Suprapubic skin (tissue), 4 donors: ENCODE measurements at regions not wholly inside any gene's neighbourhood (a gene's known extent, or its start where the extent isn't known, plus 50 kb on each side); places are given as distances from the start of the nearest gene placed in this dataset.

Source experiments
- DNase-seq, 2 donors: peaks; one replicate each; pipeline ENCODE4 v3.0.0-alpha.2; 2019; ENCODE audit warnings: low spot score in 2 of 2
- H3K27ac ChIP-seq: fragments of 200-600 bp; sonication (generic); one replicate; pipeline ENCODE4 v1.5.1; 2019
- H3K27me3 ChIP-seq: fragments of 200-600 bp; sonication (generic); one replicate; pipeline ENCODE4 v1.5.1; 2019
- H3K36me3 ChIP-seq: fragments of 200-600 bp; sonication (generic); one replicate; pipeline ENCODE4 v1.5.1; 2019
- H3K4me1 ChIP-seq: fragments of 200-600 bp; sonication (generic); one replicate; pipeline ENCODE4 v1.5.1; 2019
- H3K4me3 ChIP-seq: fragments of 200-600 bp; sonication (generic); one replicate; pipeline ENCODE4 v1.5.1; 2019; ENCODE audit warnings: mild to moderate bottlenecking
- H3K9me3 ChIP-seq: fragments of 200-600 bp; sonication (generic); one replicate; pipeline ENCODE4 v1.5.1; 2019
- CTCF ChIP-seq, 2 donors: fragments of 200-600 bp in 1 of 2; fragments of 450-650 bp in 1 of 2; sonication (generic) in 1 of 2; IDR thresholded peaks; one replicate each; pipeline ENCODE4 v1.5.1; 2016 to 2019; ENCODE audit warnings: antibody characterized with exemption in 2 of 2, mild to moderate bottlenecking in 1 of 2, moderate library complexity in 1 of 2
- EP300 ChIP-seq: sonication (generic); formaldehyde crosslinking; IDR thresholded peaks from one replicate; pipeline ENCODE4 v1.6.1; 2017; ENCODE audit warnings: antibody characterized with exemption
- POLR2A ChIP-seq, 2 donors: fragments of 450-650 bp; IDR thresholded peaks; one replicate each; pipeline ENCODE4 v1.6.1; 2017; ENCODE audit warnings: antibody characterized with exemption in 2 of 2, mild to moderate bottlenecking in 2 of 2, moderate library complexity in 2 of 2
- POLR2AphosphoS5 ChIP-seq, 3 donors: sonication (generic); formaldehyde crosslinking; IDR thresholded peaks; one replicate each; pipeline ENCODE4 v1.6.1; 2017; ENCODE audit warnings: antibody characterized with exemption in 3 of 3
- WGBS: methylation state at CpG from one replicate; pipeline ENCODE4 v1.1.5; 2018; 5-methylcytosine and 5-hydroxymethylcytosine counted together

GRCh38 chr5:98455665-98456064 is 317.8 kb upstream of the RGMB start:
- 70% methylated on average over 3 of the region's 3 CpGs for WGBS
- H3K9me3 ChIP-seq, result no peaks in the 10 kb centered on the region
- H3K4me1 ChIP-seq, result no peaks in the 10 kb centered on the region

GRCh38 chr5:98458004-98458403 is 315.5 kb upstream of the RGMB start:
- no peaks in the 10 kb centered on the region for H3K36me3 ChIP-seq
- no peak for DNase-seq
- no peaks in the 10 kb centered on the region for H3K27me3 ChIP-seq
- no peaks in the 10 kb centered on the region for H3K4me1 ChIP-seq
- no peak overlapping the region for H3K27ac ChIP-seq
- H3K9me3 ChIP-seq, result no peaks in the 10 kb centered on the region
- no peak for TF ChIP-seq CTCF (IDR thresholded peaks at IDR 0.05)
- no peak for TF ChIP-seq EP300
- TF ChIP-seq POLR2AphosphoS5 (IDR thresholded peaks at IDR 0.05), result no peak
- H3K4me3 ChIP-seq, result no peak overlapping the region
- WGBS, result 85% methylated on average over 2 of the region's 2 CpGs

More at GRCh38 chr5:98455665-98456064, 317.8 kb upstream of the RGMB start:
- no peak for DNase-seq
- Histone ChIP-seq H3K27me3 (no peaks in the 10 kb centered on the region), H3K27ac (no peak overlapping the region), H3K4me3 (no peak overlapping the region), H3K36me3 (no peaks in the 10 kb centered on the region)
- TF ChIP-seq CTCF (IDR thresholded peaks at IDR 0.05) (no peak), EP300 (no peak)

GRCh38 chr5:98458726-98459125 is 314.7 kb upstream of the RGMB start:
- no peak overlapping the region for H3K27ac ChIP-seq
- H3K27me3 ChIP-seq, result no peaks in the 10 kb centered on the region
- H3K36me3 ChIP-seq, result no peaks in the 10 kb centered on the region
- H3K4me1 ChIP-seq, result no peaks in the 10 kb centered on the region
- H3K9me3 ChIP-seq, result no peaks in the 10 kb centered on the region
- DNase-seq, result no peak
- no peak overlapping the region for H3K4me3 ChIP-seq
- TF ChIP-seq EP300 (no peak), POLR2A (IDR thresholded peaks at IDR 0.05) (no peak), POLR2AphosphoS5 (IDR thresholded peaks at IDR 0.05) (no peak), CTCF (IDR thresholded peaks at IDR 0.05) (no peak)

- 87% methylated on average over 1 of the region's 1 CpG for WGBS
- Histone ChIP-seq H3K27ac (no peak overlapping the region), H3K4me1 (no peaks in the 10 kb centered on the region), H3K4me3 (no peak overlapping the region), H3K9me3 (no peaks in the 10 kb centered on the region), H3K27me3 (no peaks in the 10 kb centered on the region), H3K36me3 (no peaks in the 10 kb centered on the region)
- no peak for DNase-seq
- TF ChIP-seq POLR2A (IDR thresholded peaks at IDR 0.05), result no peak
- TF ChIP-seq EP300, result no peak
- no peak for TF ChIP-seq POLR2AphosphoS5 (IDR thresholded peaks at IDR 0.05)
- TF ChIP-seq CTCF (IDR thresholded peaks at IDR 0.05), result no peak
Observed at GRCh38 chr5:98460536-98460935, 312.9 kb upstream of the RGMB start.

- H3K9me3 ChIP-seq, result no peaks in the 10 kb centered on the region
- no peak for DNase-seq
- WGBS, result 66% methylated on average over 3 of the region's 3 CpGs
Observed at GRCh38 chr5:98461485-98461884, 312.0 kb upstream of the RGMB start.

More at GRCh38 chr5:98461485-98461884, 312.0 kb upstream of the RGMB start:
- no peaks in the 10 kb centered on the region for H3K36me3 ChIP-seq
- no peaks in the 10 kb centered on the region for H3K4me1 ChIP-seq
- H3K27me3 ChIP-seq, result no peaks in the 10 kb centered on the region
- H3K27ac ChIP-seq, result no peak overlapping the region
- no peak overlapping the region for H3K4me3 ChIP-seq
- TF ChIP-seq POLR2A (IDR thresholded peaks at IDR 0.05) (no peak), CTCF (IDR thresholded peaks at IDR 0.05) (no peak), POLR2AphosphoS5 (IDR thresholded peaks at IDR 0.05) (no peak), EP300 (no peak)
